Activated CD8-positive, alpha-beta memory T cell treated with anti-CD3 and anti-CD28 coated beads, Interleukin-2, amount 50 U/mL, for 24 hours (primary cell): ENCODE measurements at regions not wholly inside any gene's neighbourhood (a gene's known extent, or its start where the extent isn't known, plus 50 kb on each side); places are given as distances from the start of the nearest gene placed in this dataset.
"Not testable (repeated sequence)": the region's sequence is repeated elsewhere in the genome, so short reads cannot be mapped to it uniquely, and the experiment has no call there.

Experiments
- DNase-seq: peaks from one replicate; pipeline ENCODE4 v3.0.0-alpha.2; 2020; ENCODE audit errors: extremely low read depth

- no peak for DNase-seq
Measured at GRCh38 chr13:78139765-78140164, 221.1 kb upstream of the EDNRB start.

- no peak for DNase-seq
Measured at GRCh38 chr13:78138756-78139155, 220.1 kb upstream of the EDNRB start.

- DNase-seq, result no peak
Measured at GRCh38 chr13:78137404-78138142, 218.9 kb upstream of the EDNRB start.

DNA sequence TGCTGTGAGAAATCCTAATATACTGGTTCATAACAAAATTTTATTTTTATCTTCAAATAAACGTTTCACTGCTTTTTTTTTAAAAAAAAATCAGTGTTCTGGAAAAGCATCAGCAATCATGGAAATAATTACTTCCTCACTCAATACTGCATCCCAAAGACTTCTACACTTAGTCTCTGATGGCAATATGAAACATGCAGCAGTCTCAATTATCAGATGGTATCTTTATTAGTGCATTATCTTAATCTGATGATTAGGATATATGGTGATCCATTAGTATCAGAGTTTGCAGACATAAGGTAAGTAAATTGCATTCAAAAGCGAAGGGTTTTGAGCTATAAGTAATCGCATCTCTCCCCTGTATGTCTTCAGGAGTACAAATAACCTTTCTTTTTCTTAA lies 218.3 kb upstream of the EDNRB start:
- no peak for DNase-seq

DNA sequence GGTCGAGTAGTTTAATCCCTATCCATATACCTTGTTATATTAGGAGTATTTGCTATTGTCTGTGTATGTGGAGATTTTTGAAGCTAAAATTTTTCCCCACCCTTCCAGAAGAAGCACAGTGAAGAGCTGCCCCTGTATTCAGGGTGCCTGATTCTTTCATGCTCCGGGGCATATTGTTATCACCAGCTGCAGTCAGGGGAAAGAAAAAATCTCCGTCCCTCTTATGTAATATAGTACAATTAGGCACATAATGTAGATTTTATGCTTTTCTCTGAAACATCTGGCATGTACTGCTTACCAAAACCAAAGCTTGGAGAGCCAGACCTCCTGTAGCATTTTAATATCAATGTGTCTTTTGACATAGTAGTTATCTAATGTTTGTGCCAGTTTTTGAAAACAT lies 214.9 kb upstream of the EDNRB start:
- no peak for DNase-seq

- no peak for DNase-seq
Measured at GRCh38 chr13:78131811-78132210, 213.2 kb upstream of the EDNRB start.

DNA sequence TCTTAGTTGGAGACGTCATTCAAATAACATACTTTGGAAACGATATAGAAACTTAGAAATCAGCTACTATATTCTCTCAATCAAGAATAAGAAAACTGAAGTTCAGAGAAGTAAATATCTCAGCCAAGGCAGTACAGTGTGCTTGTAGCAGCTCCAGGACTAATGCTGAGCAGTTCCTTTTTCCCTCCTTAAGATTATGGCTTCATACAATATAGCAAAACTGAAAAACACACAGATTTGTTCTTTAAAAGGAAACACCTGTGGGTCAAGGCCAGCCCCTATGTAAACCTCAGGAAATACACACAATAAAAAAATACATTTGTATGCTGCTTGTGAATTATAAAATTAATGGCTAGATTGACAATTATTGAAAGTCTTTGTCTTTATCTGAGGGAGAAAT lies 212.7 kb upstream of the EDNRB start:
- no peak for DNase-seq

DNA sequence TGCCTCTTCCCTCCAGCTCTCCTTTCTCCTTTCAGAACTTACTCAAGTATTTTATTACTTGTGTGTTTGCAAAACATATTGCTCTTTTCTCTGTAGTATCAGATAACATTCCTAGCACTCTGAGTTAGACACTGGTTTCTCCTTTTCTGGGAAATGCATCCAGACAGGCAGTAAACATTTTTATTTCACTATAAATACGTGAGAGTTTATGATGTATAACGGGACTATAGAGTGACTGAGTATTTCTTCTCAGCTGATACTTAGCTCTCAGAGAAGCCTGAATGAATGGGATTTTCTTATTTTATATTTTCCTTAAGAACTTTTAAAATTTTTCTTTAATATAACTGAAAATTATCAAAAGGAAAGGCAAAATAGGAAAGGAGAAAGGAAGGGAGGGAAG lies 211.2 kb upstream of the EDNRB start:
- DNase-seq, result no peak

DNA sequence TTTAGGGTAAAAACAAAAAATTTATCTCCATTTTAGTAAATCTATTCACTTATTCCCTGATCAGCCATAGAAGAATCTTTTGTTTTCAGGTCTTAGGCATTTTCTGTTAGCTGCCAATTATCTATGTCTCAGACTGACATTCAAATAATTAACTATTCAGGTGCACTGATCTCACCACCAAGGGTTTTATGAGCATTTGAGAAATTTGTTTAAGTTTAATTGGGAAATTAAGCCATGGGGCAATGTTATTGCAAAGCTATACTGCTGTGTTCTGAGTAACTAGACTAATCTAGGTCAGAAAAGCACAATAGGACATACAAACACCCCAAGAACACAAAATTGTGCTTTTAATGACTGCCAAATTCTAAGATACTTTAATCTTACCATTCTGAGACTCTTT lies 210.7 kb upstream of the EDNRB start:
- DNase-seq, result no peak

DNA sequence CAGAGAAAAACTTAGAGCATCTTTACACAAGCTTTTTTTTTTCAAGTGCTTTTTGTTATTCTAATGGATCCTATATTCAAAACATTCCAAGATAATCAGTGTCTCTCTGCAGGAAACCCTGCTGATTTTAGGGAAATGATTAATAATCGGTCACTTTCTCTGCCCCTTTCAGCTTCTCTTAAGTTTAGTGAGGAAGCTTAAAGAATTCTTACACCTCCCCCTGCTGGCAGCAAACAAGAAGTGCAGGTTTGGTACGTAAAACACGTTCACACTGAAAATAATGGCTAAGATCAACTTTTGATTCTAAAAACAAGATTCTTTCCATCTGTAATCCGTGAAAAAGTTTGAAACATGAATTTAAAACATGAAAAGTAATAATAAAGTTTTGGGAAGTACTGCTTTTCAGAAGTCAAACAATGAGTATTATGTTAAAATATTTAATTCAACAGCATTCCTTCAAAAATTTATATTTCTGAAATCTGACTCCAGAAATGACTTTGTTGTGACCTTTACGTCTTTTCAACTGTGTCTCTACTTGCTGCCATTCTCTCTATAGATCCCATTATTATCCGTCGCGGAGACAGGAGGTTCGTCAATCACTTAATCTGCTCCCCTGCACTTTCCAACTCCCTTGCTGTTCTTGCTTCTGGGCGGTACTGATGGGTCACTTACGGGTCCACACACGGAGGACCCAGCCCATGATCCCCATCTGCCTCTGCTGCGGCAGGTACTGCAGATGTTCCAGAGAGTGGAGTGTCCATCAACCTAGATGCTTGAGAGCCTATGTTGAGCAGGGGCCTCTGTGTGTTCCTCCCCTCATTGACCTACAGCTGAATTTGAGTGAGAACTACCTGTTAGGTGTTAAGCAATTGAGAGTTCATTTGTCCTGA lies 203.1 kb upstream of the EDNRB start:
- no peak for DNase-seq

DNA sequence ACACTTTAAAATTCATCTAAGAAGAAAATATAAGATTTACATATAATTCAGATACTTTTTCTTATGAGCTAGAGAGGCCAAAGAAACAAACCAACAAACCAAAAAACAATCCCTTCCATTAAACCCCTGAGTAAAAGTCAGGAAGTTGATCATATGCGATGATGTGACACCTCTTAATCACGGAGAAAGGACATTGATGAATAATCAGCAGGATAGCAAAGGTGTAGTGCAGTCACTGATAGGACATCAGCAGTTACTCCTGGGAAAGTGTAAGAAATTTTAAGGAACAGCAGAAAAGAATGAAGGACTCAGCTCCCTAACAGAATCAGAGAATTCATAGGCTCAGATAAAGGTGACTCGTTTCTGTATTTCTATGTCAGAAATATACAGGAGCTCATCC lies 202.4 kb upstream of the EDNRB start:
- no peak for DNase-seq

GRCh38 chr13:78120144-78120543 lies 201.5 kb upstream of the EDNRB start:
- not testable (repeated sequence) for DNase-seq

- DNase-seq, result not testable (repeated sequence)
Measured at GRCh38 chr13:78117070-78117469, 198.4 kb upstream of the EDNRB start.

GRCh38 chr13:78105656-78106055 lies 187.0 kb upstream of the EDNRB start:
- no peak for DNase-seq

DNA sequence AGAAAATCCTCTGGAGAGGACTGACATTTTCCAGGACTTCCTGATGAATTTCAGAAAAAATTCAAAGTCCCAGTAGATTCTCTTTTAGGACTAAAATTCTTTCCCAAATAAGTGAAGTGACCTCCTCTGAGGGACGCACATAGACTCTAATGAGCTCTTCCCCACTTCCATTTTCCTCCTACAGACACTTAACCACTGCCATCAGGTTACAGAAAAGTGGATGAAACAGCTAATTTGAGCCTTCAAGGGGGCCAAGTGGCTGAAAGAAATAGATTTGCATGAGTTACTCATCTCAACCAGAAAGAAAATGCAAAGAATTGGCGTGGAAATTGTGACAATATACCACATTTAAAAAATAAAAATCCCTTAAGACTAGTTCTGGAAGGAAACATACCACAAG lies 185.3 kb upstream of the EDNRB start:
- no peak for DNase-seq

GRCh38 chr13:78102741-78103140 lies 184.1 kb upstream of the EDNRB start:
- DNase-seq, result no peak

DNA sequence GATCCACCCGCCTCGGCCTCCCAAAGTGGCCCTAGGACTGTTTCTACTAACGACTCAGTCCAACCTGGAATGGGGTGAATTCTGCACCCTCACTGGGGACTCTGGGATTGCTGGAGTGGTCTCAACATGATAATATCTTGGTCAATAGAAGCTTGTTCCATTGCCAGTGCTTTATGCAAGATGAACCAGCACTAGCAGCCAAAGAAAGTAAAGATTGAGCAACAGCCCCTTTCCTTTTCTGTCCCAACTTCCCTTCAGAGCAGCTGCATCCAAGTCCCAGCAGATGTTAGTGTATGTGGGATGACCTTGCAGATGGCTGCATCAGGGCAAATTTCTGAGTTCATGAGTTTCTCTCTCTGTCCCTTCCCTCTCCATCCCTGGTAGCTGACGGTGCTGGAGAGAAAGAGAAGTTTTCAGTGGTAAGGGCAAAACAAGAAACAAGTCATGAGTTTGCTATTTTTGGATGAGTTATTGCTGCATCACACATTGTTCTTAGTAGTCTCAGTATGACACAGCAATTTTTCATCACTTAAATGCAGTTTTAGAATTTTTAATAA lies 183.6 kb upstream of the EDNRB start:
- no peak for DNase-seq

- DNase-seq, result no peak
Measured at GRCh38 chr13:78100486-78100885, 181.9 kb upstream of the EDNRB start.

GRCh38 chr13:78098249-78098648 lies 179.6 kb upstream of the EDNRB start:
- DNase-seq, result no peak

DNA sequence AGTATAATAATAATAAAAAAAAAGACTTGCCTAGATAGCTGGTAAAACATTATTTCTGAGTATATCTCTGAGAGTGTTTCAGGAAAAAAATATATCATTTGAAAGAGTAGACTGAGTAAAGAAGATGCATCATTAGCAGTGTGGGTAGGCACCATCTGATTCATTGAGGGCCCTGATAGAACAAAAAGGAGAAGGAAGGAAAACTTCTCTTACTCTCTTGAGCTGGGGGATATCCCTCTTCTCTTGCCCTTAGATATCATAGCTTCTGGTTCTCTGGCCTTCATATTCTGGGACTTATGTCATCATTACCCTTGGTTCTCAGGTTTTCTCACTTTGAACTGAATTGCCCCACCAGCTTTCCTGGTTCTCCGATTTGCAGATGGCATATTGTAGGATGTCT lies 177.6 kb upstream of the EDNRB start:
- DNase-seq, result no peak

DNA sequence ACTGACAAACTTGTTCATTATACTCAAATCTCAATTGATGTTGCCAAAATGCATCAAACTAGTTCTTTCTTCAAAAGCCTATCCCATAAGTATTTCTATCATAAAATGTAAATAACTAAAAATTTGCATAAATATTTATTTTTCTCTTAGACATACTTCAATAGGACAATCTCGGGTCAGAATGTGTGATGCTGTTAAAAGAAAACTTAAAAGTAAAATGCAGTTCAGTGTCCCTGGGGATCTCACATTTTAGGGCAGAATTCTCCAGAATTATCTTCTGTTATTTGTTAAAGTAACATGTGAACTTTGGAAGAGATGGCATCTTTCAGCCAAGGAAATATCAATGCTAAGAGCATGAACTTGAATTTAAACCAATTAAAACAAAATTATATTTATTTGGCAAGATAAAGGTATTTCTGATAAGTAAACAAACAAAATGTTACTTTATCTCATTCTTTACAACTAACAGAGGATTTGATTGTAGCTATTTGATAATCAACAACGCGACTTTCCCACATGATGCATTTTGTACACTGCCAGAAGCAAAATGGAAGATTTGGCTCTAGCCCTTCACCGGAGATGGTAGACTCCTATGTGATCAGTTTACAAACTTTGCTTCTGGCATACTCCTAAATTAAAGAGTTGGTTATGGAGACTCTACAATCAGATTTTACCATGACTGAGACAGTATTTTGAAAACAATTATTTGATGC lies 169.5 kb upstream of the EDNRB start:
- DNase-seq, result no peak
